AG04450 (cell line): ENCODE measurements at regions not wholly inside any gene's neighbourhood (a gene's known extent, or its start where the extent isn't known, plus 50 kb on each side); places are given as distances from the start of the nearest gene placed in this dataset.

Source experiments
- CTCF ChIA-PET: fragments of 300-600, 350-600 bp; formaldehyde crosslinking; extraction: SDS; loops from one replicate; lab custom pipeline; 2022; ENCODE audit warnings: antibody characterized with exemption, inconsistent platforms; lab: Charles Lee
- POLR2A ChIA-PET: fragments of 350-600 bp; formaldehyde crosslinking; extraction: SDS; loops from one replicate; lab custom pipeline; 2021; ENCODE audit warnings: antibody characterized with exemption, inconsistent platforms; lab: Yijun Ruan, JAX
- DNase-seq: peaks from one replicate; pipeline ENCODE4 v3.0.0-alpha.2; 2011; ENCODE audit warnings: low read depth, low spot score
- H3K27ac ChIP-seq: one replicate; pipeline ENCODE4 v1.5.1; 2012; ENCODE audit warnings: low read depth, low read length, control low read depth
- H3K27me3 ChIP-seq: one replicate; pipeline ENCODE4 v1.6.0; 2012; ENCODE audit warnings: low read length; ENCODE audit not compliant: control insufficient read depth, insufficient read depth
- H3K4me3 ChIP-seq: 2 replicates; pipeline ENCODE4 v1.5.1; 2011; ENCODE audit warnings: mild to moderate bottlenecking, low read depth, low read length, control low read depth
- H3K9me3 ChIP-seq: 2 replicates; pipeline ENCODE4 v1.5.1; 2012; ENCODE audit warnings: low read length; ENCODE audit not compliant: control insufficient read depth, insufficient read depth
- CTCF ChIP-seq: IDR thresholded peaks from 2 replicates; pipeline ENCODE4 v1.5.1; 2011; ENCODE audit warnings: low read depth, low read length, control low read depth, inconsistent platforms

- ChIA-PET POLR2A (no interaction called here), CTCF (no interaction called here)
- Histone ChIP-seq H3K27ac (no peak overlapping the region), H3K9me3 (no peaks in the 10 kb centered on the region), H3K27me3 (no peaks in the 10 kb centered on the region), H3K4me3 (no peak overlapping the region)
- no peak for DNase-seq
- no peak for TF ChIP-seq CTCF
Measured at GRCh38 chrX:122582280-122582974, 601.7 kb upstream of the GRIA3 start.

- no peak overlapping the region for H3K27ac ChIP-seq
- ChIA-PET POLR2A (no interaction called here), CTCF (no interaction called here)
- H3K27me3 ChIP-seq, result no peaks in the 10 kb centered on the region
- H3K4me3 ChIP-seq, result no peak overlapping the region
- no peaks in the 10 kb centered on the region for H3K9me3 ChIP-seq
- no peak for TF ChIP-seq CTCF
- no peak for DNase-seq
Measured at GRCh38 chrX:122582975-122583305, 601.1 kb upstream of the GRIA3 start.

GRCh38 chrX:122583551-122583950 lies 600.5 kb upstream of the GRIA3 start:
- H3K4me3 ChIP-seq, result no peak overlapping the region
- CTCF ChIA-PET, result no interaction called here
- no peak overlapping the region for H3K27ac ChIP-seq
- TF ChIP-seq CTCF, result no peak
- no peaks in the 10 kb centered on the region for H3K27me3 ChIP-seq
- H3K9me3 ChIP-seq, result no peaks in the 10 kb centered on the region
- POLR2A ChIA-PET, result no interaction called here
- DNase-seq, result no peak

GRCh38 chrX:122584981-122585380 lies 599.1 kb upstream of the GRIA3 start:
- no peak for DNase-seq
- Histone ChIP-seq H3K9me3 (no peaks in the 10 kb centered on the region), H3K27me3 (no peaks in the 10 kb centered on the region), H3K27ac (no peak overlapping the region), H3K4me3 (no peak overlapping the region)
- POLR2A ChIA-PET, result no interaction called here
- no peak for TF ChIP-seq CTCF
- CTCF ChIA-PET, result no interaction called here

- no peak for TF ChIP-seq CTCF
- ChIA-PET CTCF (no interaction called here), POLR2A (no interaction called here)
- H3K27ac ChIP-seq, result no peak overlapping the region
- no peak for DNase-seq
- no peak overlapping the region for H3K4me3 ChIP-seq
- no peaks in the 10 kb centered on the region for H3K9me3 ChIP-seq
- H3K27me3 ChIP-seq, result no peaks in the 10 kb centered on the region
Measured at GRCh38 chrX:122586831-122587230, 597.2 kb upstream of the GRIA3 start.
